Stimulated activated CD8-positive, alpha-beta memory T cell treated with anti-CD3 and anti-CD28 coated beads, Interleukin-12 subunit alpha, Interleukin-12 subunit beta, amount 100 ng/mL, for 1 hour (primary cell): ENCODE measurements at regions not wholly inside any gene's neighbourhood (a gene's known extent, or its start where the extent isn't known, plus 50 kb on each side); places are given as distances from the start of the nearest gene placed in this dataset.
"Not testable (repeated sequence)": the region's sequence is repeated elsewhere in the genome, so short reads cannot be mapped to it uniquely, and the experiment has no call there.

Experiments used
- DNase-seq: peaks from one replicate; pipeline ENCODE4 v3.0.0-alpha.2; 2020; ENCODE audit warnings: low read depth

GRCh38 chr4:13986548-13986947 lies 359.0 kb upstream of the BOD1L1 start:
- no peak for DNase-seq

DNA sequence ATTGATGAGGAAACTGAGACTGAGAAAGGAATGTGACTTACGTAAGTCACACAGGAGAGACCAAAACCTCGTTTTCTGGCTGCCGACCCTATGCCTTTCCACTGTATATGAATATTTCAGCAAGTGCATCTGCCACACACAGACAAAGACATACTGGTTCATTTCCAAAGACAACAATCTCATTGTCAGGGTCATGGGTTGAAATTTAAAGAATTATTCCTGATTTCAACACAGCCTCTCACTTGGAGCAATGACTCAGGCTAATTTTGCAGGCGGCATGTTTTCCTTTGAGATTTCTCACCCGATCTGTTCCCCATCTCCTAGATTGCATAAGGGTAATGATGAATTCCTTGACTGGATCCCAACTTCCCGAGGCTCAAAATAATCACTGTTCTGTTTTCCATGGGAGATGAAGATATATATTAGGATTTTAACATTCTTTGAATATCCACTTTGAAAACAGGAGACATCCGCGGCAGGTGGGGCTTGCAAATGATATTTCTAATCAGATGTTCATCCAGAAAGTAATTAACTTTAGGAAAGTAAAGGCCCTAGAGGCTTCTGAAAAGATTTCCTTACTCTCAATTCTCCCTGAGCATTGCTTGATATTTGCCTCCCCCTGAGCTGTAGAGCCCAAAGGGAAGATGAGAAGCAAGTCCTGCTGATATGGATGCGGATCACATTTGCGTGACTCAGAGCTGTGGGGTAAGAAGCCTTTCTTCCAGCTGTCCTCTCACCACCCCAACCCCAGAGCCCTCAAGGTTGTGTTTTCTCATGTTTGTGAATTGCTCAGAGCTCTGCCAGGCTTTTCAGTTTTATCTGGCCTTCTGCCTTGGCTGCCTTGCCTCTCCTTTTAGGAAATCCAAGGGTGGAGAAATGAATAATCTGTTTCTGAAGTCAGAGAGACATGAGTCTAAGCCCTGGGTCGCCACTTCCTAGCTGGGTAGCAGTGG lies 361.1 kb upstream of the BOD1L1 start:
- DNase-seq: no peak

- DNase-seq: no peak
Observed at GRCh38 chr4:13989501-13989900, 362.0 kb upstream of the BOD1L1 start.

DNA sequence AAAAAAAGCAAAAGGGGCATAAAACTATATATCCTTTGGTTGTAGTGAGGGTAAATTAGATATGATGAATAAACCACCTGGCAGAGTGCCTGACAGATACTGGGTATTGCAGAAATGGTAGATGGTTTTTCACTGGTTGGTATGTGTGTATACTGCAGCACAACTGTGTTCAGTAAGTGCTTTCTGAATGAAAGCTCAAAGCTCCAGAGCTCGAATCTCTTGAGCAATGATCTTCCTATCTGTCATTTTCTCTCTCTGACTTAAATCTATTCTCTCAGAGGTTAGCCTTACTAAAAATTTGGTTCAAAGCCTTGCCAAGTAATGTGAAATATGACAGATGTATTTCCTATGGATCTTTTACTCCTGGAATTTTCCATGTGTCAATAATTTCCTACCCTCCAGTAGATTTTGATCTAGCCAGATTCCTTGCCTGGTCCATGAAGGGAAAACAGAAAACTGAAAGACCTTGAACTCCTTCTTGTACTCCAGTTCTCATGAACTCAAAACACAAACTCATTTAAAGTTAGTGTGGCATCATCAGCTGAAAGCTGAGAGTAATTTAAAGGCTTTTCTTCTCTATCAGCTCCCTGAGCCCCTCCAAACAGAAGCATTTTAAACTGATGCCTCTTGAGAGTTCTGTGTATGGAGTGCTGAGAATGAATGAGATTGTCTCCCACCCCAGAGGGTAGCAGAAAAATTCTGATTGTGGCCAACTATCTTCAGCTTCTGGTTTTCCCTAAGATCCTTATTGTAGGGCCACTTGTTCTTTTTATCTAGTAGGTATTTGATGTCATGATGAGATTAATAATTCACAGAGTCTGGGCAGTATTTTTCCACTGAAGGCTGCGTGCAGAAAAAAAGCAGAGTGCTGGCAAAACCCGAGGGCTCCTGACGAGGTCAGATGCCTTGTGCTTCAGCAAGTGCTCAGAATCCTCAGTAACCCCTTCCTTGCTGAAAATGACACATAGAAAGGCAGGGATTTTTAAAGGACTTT lies 363.4 kb upstream of the BOD1L1 start:
- no peak for DNase-seq

DNA sequence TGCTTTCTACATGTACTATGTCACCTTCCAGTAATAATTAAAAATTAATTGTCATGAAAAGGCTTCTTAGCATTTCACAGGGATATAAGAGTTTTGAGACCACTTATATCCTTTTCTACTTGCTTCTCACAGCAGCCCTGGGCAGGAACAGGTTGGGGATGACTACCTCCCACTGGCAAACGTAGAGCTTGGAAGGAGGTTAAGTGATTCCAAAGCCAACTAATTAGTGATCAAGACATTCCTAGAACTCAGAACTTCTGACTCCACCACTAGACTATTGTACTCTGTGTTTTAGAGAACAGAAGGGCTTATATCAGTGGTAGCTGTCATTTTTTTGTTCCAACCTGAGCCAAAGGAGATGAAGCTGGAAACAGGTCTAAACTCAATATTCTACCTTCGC lies 364.5 kb upstream of the BOD1L1 start:
- DNase-seq: no peak

DNA sequence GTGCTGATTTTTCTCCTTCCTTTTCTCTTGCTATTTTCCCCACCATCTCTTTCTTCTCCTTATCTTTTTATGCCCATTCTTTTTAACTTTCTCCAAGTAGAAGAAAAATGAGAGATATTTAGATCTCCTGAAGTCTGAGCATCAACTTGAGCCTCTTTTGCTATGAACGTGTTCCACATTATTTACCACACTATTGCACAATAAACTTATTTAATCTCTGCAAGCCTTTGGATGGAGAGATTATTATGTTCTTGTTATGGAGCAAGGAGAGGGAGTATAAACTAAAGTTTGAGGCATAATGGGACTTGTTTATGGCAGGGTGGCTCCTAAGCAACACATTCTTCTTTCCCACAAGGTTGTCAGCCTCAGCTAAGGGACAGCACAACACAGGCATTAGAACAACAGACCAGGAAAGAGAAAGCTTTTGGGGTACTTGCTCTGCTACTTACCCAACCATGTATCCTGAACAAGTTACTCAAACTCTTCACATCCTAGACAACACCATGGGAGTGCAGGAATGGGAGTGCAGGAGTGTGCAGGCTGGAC lies 365.5 kb upstream of the BOD1L1 start:
- no peak for DNase-seq

- no peak for DNase-seq
Observed at GRCh38 chr4:13994016-13994415, 366.5 kb upstream of the BOD1L1 start.

- DNase-seq: no peak
Observed at GRCh38 chr4:13998850-13999445, 371.4 kb upstream of the BOD1L1 start.

DNA sequence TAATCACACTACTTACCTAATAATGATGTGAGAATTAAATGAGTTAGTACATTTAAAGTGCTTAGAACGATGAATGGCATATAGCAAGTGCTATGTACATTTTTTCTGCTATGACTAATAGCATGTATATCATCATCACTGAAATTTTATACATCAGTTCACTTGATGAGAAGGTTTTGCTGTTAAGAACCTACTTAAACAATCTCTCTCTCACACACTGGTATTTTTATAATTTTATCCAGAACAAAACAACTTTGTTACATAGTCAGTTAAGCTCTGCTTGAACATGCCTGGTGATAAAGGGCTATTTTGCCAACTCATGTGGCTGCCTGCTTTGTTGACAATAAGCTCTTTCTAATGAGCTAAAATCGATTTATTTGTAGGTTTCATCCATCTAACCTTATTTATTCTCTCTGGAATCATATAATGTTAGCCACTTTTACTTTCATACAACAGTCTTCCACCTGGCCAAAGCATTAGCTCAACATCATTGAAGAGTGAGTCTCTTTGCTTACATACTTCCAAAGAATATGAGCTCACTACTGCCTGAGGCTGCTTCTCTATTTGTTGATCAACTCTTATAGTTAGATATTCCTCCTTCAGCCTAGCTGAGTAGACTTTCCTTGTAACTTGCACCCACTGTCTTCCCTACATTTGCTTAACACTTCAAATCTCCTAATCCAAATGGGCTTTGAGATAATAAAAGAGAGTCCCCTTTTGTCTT lies 372.7 kb upstream of the BOD1L1 start:
- no peak for DNase-seq

GRCh38 chr4:14002331-14002730 lies 374.8 kb upstream of the BOD1L1 start:
- not testable (repeated sequence) for DNase-seq

GRCh38 chr4:14008494-14008893 lies 381.0 kb upstream of the BOD1L1 start:
- DNase-seq: no peak

DNA sequence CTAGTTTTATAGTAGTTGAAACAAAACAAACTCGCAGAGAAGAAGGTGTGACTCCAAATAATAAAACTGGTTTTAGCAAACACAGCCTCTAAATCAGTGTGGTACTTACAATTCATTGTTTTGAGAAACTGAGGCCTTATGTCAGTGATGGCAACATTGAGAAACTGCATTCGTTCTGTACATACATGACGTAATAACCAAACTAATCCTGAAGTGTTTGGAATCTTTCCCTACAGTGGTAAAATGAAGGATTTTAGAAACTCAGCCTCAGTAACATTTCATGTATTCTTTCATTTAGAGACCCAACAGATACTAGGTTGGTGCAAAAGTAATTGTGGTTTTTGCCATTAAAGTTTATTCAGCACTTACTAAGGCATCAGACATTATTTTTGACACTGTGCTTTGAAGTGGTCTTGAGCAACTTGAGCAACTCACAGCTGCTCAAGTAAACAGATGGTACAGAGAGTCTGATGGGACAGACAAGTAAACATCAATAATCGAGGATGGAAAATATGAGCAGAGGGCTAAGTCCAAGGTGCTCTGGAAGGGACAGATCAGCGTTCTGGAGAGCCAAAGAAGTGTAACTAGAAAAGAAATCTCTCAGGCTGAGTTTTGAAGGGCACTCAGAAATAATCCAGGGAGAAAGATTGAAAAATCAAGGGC lies 390.8 kb upstream of the BOD1L1 start:
- DNase-seq: no peak

DNA sequence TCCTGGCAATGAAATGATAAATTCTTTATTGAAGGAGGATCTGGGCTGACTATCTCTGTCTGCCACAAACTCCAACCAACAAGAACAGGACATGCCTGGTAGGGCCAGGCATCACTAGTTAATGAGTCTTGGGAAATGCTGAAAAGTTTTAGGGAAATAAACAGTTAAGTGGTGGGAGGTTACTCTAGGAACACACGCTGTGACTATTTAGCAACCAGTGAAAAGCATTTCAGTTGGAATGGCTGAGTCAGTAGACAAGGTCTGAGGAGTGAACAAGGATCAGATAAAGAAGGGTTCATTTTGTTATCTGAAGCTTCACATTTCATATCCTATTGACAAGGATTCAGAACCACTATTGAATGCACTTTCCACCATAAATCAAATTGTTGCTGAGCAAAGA lies 394.9 kb upstream of the BOD1L1 start:
- no peak for DNase-seq

DNA sequence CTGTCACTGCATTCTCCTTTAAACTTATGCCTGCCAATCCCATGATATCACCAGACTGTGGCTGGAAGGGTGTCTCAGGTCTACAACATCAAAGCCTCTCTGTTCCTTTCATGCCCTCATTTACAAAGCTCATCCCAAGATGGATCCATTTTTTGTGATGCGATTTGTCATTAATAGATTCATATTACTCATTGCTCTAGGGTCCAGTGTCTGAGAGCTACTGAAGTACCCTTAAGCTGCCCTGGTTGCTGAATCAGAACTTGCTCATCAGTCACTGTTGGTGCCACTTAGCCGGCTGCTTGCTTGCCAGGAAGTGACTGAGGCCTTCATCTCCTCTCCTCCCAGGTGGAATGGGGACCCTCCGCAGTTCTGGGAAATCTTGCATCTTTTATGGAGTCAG lies 395.5 kb upstream of the BOD1L1 start:
- DNase-seq: no peak

GRCh38 chr4:14023896-14024295 lies 396.4 kb upstream of the BOD1L1 start:
- DNase-seq: no peak

DNA sequence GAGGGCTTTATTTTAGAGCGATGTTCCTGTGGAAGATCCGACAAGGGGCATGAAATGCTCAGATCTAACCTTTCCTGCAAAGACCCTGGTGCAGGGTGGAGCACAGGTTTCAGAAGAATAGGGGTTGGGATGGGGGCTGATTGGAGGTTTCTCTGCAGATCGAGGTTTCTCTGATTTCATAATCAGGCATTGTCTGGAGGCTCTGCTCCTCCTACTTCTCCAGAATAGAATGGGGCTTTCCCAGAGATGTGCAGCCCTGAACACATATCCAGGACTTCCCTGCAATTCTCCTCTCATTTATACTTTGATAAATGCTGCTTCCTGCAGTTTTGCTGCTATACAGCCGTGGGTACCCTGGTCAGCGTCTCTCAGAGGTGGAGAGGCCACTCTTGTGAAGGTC lies 397.6 kb upstream of the BOD1L1 start:
- DNase-seq: no peak

DNA sequence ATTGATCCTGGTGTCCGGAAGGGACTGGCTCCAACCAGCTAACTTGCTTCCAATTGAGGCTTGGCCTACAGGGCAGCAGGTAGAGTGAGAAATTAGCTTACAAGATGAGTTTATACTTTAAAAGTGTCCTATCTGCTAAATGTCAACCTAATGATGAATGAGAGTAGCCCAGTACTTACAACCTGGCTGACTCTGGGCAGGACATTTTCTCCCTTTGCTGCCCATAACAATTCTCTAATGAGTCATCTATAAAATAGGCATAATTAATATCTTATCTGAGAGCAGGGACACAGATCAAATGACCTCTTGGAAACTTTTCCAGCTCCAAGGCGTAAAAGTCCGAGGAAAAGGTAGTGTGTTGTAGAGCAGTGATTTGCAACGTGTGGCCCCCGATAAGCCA lies 398.4 kb upstream of the BOD1L1 start:
- no peak for DNase-seq

- no peak for DNase-seq
Observed at GRCh38 chr4:14028862-14029261, 401.3 kb upstream of the BOD1L1 start.

GRCh38 chr4:14035076-14035475 lies 407.6 kb upstream of the BOD1L1 start:
- DNase-seq: no peak

DNA sequence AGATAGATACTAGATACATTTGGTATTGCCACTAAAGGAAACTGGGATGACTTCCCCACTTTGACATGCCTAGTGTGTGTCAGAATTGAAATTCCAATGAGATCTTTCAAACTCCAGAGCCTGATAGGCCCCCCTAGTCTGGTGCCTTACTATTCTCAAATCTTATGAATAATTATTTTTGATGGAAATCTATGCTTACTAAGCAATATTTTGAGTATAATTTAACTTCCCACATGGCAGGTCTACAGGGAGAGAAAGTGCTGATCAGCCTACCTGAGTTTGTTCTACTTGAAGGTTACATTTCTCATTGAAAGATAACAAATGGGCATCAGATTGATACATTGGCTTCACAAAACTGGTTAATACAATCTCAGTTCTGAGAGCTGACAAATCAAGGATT lies 415.7 kb upstream of the BOD1L1 start:
- DNase-seq: no peak

GRCh38 chr4:14046642-14047041 lies 419.1 kb upstream of the BOD1L1 start:
- DNase-seq: no peak
